Stimulated activated CD4-positive, alpha-beta T cell treated with anti-CD3 and anti-CD28 coated beads, Interleukin-15, amount 100 ng/mL, for 1 hour (primary cell): ENCODE measurements at regions not wholly inside any gene's neighbourhood (a gene's known extent, or its start where the extent isn't known, plus 50 kb on each side); places are given as distances from the start of the nearest gene placed in this dataset.

Experiments
- DNase-seq, 2 donors: peaks; one replicate each; pipeline ENCODE4 v3.0.0-alpha.2; 2020; ENCODE audit warnings: low read depth in 1 of 2, low spot score in 1 of 2

- DNase-seq: no peak
Observed at GRCh38 chr5:159422361-159422760, 92.1 kb upstream of the IL12B start.

GRCh38 chr5:159422910-159423309 is 92.6 kb upstream of the IL12B start:
- DNase-seq: no peak

- DNase-seq: no peak
Observed at GRCh38 chr5:159424123-159424522, 93.8 kb upstream of the IL12B start.

DNA sequence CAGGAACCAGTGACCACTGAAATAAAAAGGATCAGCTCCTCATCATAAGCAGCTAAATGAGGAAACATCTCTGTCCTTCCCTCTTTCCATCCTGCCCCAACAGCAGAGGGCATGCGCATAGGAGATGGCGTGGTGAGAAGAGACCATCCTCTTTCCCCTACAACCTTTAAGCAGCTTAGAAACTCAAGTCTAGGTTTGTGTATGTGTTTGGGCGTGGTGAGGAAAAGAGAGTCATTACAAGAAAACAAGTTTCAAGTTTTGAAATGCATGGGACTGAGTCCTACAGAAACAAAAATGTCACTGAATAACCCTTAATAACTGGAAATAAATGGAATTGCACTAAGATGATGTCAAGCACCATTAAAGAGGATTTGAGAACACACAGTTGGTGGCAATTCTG is 96.4 kb upstream of the IL12B start:
- no peak for DNase-seq

GRCh38 chr5:159427180-159428012 is 97.1 kb upstream of the IL12B start:
- no peak for DNase-seq

DNA sequence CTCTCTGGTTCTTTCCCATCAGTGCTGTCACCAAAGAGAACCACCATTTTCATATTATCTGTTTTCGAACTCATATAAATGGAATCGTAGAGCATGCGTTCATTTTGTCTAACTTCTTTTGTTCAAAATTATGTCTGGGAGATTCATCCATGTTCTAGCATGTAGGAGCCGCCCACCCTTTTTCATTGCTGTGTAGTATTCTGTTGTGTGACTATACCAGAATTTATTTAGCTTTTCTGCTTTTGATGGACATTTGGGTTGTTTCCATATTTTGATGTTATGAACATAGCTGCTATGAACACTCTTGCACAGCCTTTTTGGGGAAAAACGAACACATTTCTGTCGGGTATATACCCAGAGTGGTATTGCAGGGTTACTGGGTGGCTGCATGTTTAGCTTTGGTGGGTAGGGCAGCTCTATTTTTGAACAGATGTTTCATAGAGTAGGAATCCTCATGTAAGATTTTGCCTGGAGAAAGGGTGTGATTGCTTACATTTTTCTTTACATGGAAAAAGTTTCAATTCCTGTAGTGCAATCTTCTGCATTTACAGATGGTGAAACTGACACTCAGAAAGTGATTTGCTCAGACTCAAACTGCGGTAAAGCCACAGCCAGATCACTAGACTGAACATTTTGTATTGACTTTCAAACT is 100.2 kb upstream of the IL12B start:
- DNase-seq: no peak

GRCh38 chr5:159435855-159436254 is 105.6 kb upstream of the IL12B start:
- DNase-seq: no peak

DNA sequence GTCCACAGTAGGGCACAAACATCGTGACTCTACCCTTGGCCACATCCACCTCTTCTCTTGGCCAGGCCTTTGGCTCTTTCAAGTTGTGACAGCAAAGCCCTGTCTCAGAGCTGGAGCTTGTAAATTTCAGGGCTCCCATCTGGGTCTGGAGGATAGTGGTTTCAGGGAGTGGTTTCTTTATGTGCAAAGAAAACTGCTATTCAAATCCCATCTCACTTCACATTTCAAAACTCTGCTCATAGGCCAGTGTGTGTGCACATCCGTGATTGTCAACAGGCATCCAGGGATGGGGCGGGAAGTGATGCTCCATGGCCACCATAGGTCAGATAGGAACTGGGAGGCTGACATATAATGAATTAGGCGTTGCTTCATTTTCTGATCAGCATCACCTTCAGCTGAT is 107.8 kb upstream of the IL12B start:
- DNase-seq: no peak

DNA sequence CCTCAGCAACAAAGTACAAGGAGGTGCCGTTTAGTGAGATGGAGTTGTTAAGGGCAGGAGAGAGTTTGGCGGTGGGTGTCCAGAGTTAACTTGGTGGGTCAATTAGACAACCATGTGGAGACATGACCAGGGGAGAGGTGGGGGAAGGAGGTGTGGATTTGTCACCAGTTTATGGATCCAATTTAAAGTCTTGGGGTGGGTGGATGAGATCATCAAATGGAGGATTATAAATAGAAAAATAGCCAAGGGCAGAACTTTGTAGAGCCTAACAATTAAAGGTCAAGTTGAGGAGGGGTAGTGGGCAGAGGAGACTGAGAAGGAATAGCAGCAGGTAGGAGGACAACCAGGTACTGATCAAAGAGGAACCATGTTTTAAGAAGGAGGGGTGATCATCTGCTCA is 108.7 kb upstream of the IL12B start:
- no peak for DNase-seq

GRCh38 chr5:159440235-159440634 is 109.9 kb upstream of the IL12B start:
- no peak for DNase-seq

GRCh38 chr5:159440968-159441367 is 110.7 kb upstream of the IL12B start:
- no peak for DNase-seq

GRCh38 chr5:159441441-159441840 is 111.2 kb upstream of the IL12B start:
- no peak for DNase-seq

- no peak for DNase-seq
Observed at GRCh38 chr5:159442206-159442850, 112.0 kb upstream of the IL12B start.

- DNase-seq: no peak
Observed at GRCh38 chr5:159444441-159445082, 114.3 kb upstream of the IL12B start.

GRCh38 chr5:159447116-159447515 is 116.8 kb upstream of the IL12B start:
- no peak for DNase-seq

DNA sequence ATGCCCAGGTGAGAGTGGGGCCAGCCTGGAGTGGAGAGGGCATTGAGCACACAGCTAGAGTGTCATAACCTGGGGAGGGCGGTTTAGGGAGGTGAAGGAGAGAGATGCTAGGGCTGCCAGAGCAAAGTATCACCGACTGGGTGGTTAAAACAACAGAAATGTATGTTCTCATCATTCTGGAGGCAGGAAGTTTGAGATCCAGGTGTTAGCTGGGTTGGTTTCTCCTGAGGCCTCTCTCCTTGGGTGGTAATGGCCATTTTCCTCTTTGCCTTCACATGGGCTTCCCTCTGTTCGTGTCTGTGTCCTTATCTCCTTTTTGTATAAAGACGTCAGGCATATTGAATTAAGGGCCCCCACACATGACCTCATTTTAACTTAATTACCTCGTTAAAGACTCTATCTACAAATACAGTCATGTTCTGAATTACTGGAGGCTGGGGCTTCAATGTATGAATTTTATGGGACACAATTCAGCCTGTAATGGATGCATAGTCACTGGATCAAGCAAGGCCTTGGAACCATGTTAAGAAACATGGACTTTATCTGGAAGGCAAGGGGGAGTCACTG is 118.6 kb upstream of the IL12B start:
- DNase-seq: no peak

DNA sequence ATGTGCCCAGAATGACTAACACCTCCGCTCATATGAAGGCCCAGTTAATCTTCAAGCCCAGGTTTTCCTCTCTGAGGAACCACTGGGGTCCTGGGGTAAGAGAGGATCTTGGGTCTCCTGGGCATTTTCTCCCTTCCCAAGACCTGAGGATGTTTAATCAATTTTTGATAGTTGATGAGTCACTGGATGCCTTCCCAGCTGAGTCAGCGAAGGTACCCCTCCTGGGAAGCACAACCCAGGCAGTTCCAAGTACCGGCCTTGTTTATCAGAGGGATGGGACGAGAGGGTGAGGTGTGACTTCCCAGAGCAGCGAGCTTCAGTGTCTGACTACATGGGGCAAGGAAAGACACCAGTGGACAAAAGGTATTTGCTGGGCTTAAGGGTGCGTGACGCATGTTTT is 119.6 kb upstream of the IL12B start:
- DNase-seq: no peak

DNA sequence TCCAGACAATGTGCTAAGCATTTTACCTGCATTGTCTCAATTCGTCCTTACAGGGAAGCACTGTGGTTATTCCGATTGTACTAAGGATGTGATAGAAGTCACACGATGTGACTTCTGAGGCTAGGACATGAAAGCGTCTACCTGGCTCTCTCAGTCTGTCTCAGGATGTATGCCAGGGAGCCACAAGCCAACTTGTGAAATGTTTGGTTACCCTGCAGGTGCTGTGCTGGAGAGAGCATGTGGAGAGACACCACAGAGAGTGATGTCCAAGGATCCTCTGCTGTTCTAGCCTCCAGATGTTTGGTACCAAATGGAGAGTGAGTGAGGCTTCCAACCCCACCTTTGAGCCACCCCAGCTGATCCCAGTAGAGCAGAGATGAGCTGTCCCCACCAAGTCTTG is 120.1 kb upstream of the IL12B start:
- no peak for DNase-seq

DNA sequence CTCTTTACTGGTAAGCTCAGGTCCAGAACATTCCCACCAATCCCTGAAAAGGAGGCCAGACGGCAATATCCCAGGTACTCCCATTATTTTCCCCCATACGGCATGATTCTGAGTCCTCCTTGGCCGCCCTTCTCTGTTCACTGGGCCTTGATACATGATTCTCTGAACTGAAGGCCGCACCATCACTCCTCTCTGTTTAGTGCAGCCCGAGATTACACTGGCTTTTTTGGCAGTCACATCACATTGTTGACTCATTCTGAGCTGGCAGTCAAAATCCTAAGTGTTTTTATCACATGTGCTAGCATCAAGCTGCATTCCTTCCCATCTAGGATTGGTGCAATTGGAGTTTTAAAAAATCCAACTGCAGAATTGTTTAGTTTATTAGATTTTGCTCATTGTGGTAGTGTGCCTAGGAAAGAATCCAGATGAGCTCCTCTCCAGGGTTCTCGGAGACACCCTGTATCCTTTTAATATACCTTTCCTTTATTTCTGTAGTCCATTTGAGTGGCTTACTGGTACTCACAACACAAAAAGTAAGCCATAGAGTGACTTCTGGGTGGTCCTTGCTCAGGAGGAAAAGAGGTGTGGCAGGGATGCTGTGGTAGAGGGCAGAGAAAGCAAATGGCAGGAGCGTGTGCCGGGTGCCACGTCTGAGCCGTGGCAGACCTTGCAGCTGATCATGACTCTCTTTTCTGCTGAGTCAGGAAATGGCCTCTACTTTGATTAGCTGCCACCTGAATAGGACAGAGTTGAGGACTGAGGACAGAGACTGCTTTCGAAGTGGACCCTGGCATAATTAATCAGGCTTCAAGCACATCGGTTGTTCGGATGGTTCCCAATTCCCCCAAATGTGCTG is 121.1 kb upstream of the IL12B start:
- no peak for DNase-seq

GRCh38 chr5:159452480-159453167 is 122.3 kb upstream of the IL12B start:
- no peak for DNase-seq
